ENCODE measurements at regions not wholly inside any gene's neighbourhood (a gene's known extent, or its start where the extent isn't known, plus 50 kb on each side); places are given as distances from the start of the nearest gene placed in this dataset.

- no peak overlapping the region for H3K4me3 ChIP-seq
- TF ChIP-seq CTCF (IDR thresholded peaks at IDR 0.05) (no peak), POLR2A (IDR thresholded peaks at IDR 0.05) (no peak), EP300 (IDR thresholded peaks at IDR 0.05) (no peak)
- H3K27ac ChIP-seq = no peak overlapping the region
- intact Hi-C loops (cut with DNase I) = no loop called here
- no peaks in the 10 kb centered on the region for H3K36me3 ChIP-seq
- DNase-seq = no peak
- no peaks in the 10 kb centered on the region for H3K4me1 ChIP-seq (ENCODE audit: insufficient read depth)
- H3K9me3 ChIP-seq = no peaks in the 10 kb centered on the region
- H3K27me3 ChIP-seq = no peaks in the 10 kb centered on the region
- WGBS, 3 donors = 75 to 90% (median 88%) methylated on average over 1 of the region's 1 CpG
These were observed 1862.1 kb upstream of the C9orf72 start for GRCh38 chr9:29435368-29435767.

- Histone ChIP-seq H3K9me3 (no peaks in the 10 kb centered on the region), H3K36me3 (no peaks in the 10 kb centered on the region), H3K4me1 (ENCODE audit: insufficient read depth) (no peaks in the 10 kb centered on the region), H3K27ac (no peak overlapping the region), H3K27me3 (no peaks in the 10 kb centered on the region), H3K4me3 (no peak overlapping the region)
- WGBS, 3 donors = 82 to 85% (median 84%) methylated on average over 3 of the region's 3 CpGs
- DNase-seq = no peak
- no peak for TF ChIP-seq CTCF (IDR thresholded peaks at IDR 0.05)
- TF ChIP-seq POLR2A (IDR thresholded peaks at IDR 0.05) = no peak
- no peak for TF ChIP-seq EP300 (IDR thresholded peaks at IDR 0.05)
- intact Hi-C loops (cut with DNase I) = no loop called here
These were observed 1864.2 kb upstream of the C9orf72 start for GRCh38 chr9:29437526-29437925.

- Histone ChIP-seq H3K4me3 (no peak overlapping the region), H3K36me3 (no peaks in the 10 kb centered on the region), H3K4me1 (ENCODE audit: insufficient read depth) (no peaks in the 10 kb centered on the region), H3K9me3 (no peaks in the 10 kb centered on the region), H3K27ac (no peak overlapping the region), H3K27me3 (no peaks in the 10 kb centered on the region)
- intact Hi-C loops (cut with DNase I) = no loop called here
- TF ChIP-seq POLR2A (IDR thresholded peaks at IDR 0.05) (no peak), EP300 (IDR thresholded peaks at IDR 0.05) (no peak), CTCF (IDR thresholded peaks at IDR 0.05) (no peak)
- WGBS, 3 donors = 35 to 79% (median 51%) methylated on average over 2 of the region's 2 CpGs
- no peak for DNase-seq
These were observed 1866.7 kb upstream of the C9orf72 start for GRCh38 chr9:29439961-29440360.

GRCh38 chr9:29440449-29440848, 1867.2 kb upstream of the C9orf72 start:
- TF ChIP-seq CTCF (IDR thresholded peaks at IDR 0.05) (no peak), POLR2A (IDR thresholded peaks at IDR 0.05) (no peak), EP300 (IDR thresholded peaks at IDR 0.05) (no peak)
- H3K4me1 ChIP-seq (ENCODE audit: insufficient read depth) = no peaks in the 10 kb centered on the region
- WGBS, 3 donors = 79 to 82% (median 82%) methylated on average over 4 of the region's 4 CpGs
- no peaks in the 10 kb centered on the region for H3K9me3 ChIP-seq
- no peaks in the 10 kb centered on the region for H3K36me3 ChIP-seq
- no peak overlapping the region for H3K4me3 ChIP-seq
- H3K27me3 ChIP-seq = no peaks in the 10 kb centered on the region
- no peak for DNase-seq
- intact Hi-C loops (cut with DNase I) = no loop called here
- no peak overlapping the region for H3K27ac ChIP-seq

GRCh38 chr9:29445751-29446150, 1872.5 kb upstream of the C9orf72 start:
- WGBS, 3 donors = 29 to 48% (median 44%) methylated on average over 3 of the region's 3 CpGs
- H3K4me1 ChIP-seq (ENCODE audit: insufficient read depth) = no peaks in the 10 kb centered on the region
- no peak overlapping the region for H3K27ac ChIP-seq
- H3K4me3 ChIP-seq = no peak overlapping the region
- H3K9me3 ChIP-seq = no peaks in the 10 kb centered on the region
- no peaks in the 10 kb centered on the region for H3K36me3 ChIP-seq
- no peaks in the 10 kb centered on the region for H3K27me3 ChIP-seq
- TF ChIP-seq CTCF (IDR thresholded peaks at IDR 0.05) (no peak), POLR2A (IDR thresholded peaks at IDR 0.05) (no peak), EP300 (IDR thresholded peaks at IDR 0.05) (no peak)
- intact Hi-C loops (cut with DNase I) = no loop called here
- DNase-seq = no peak

All from ovary (tissue), 7 donors.